GM18511 (cell line): ENCODE measurements at regions not wholly inside any gene's neighbourhood (a gene's known extent, or its start where the extent isn't known, plus 50 kb on each side); places are given as distances from the start of the nearest gene placed in this dataset.

Experiments
- ATAC-seq: cut with Tn5 transposase; IDR thresholded peaks from one replicate; pipeline ENCODE4 v1.9.1; 2021; ENCODE audit warnings: mild to moderate bottlenecking, moderate library complexity; ENCODE audit not compliant: unreplicated experiment

DNA sequence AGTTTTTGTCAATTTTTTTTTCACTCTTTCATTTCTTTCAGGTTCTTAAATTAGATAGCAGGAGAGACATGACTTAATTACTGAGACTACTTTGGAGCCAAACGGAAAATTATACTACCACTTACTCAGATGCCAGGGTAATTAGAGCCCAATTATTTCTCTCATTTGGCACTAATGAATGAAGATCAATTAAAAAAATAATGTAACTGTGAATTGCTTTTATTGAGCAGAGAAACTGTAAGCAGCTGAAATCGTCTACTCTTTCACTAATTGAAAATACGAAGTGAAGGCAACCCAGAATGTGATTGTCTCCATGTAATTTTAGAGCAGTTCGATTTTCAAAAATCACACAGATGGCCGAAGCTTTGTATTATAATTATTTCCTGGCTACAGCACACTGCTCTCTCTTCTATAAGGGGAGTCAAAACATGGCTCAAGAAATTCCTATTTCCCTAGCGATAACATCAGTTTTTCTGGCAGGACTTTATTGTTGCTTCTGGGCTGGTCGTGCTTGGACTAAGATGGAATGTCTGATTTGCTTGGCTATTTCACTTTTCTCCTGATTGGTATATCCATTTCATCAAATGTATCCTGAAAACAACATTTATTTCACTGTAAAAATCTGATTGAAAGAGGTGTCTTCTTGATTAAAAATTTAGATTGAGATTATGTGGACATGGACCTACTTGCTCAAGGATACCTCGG, 55.8 kb upstream of the PDZRN3 start:
- ATAC-seq, result no peak

DNA sequence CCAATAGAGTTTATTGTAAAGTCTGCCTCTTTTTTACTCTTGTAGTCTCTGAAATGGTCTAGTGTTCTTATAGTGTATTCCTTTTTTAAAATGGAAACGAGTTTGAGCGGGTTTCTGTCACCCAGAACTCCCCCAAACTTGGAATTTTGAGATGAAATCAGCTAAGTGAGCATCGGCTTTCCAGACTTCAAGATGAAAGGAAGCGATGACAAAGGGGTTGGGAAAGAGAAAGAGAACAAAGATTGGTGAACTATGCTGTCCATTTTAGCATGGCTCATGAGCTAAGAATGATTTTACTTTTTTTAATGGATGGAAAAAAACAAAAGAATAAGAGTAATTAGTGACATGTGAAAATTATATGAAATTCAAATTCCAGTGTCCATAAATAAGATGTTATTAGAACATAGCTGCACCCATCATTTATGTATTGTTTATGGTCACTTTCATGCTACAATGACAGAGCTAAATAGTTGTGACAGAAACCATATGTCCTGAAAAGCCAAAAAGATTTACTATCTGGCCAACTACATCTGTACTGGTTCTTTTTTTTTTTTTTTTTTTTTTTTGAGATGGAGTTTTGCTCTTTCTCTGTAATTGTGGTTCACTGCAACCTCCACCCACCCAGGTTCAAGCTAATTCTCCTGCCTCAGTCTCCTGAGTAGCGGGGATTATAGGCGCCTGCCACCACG, 52.7 kb upstream of the PDZRN3 start:
- ATAC-seq, result no peak
